Stimulated activated naive CD4-positive, alpha-beta T cell treated with Interleukin-2 at 50 U/mL for 16 hours (primary cell): ENCODE measurements at regions not wholly inside any gene's neighbourhood (a gene's known extent, or its start where the extent isn't known, plus 50 kb on each side); places are given as distances from the start of the nearest gene placed in this dataset.
"Not testable (repeated sequence)": the region's sequence is repeated elsewhere in the genome, so short reads cannot be mapped to it uniquely, and the experiment has no call there.

ENCODE experiments used
- DNase-seq: peaks from one replicate; lab custom pipeline; 2025; lab: John Stamatoyannopoulos, UW

DNA sequence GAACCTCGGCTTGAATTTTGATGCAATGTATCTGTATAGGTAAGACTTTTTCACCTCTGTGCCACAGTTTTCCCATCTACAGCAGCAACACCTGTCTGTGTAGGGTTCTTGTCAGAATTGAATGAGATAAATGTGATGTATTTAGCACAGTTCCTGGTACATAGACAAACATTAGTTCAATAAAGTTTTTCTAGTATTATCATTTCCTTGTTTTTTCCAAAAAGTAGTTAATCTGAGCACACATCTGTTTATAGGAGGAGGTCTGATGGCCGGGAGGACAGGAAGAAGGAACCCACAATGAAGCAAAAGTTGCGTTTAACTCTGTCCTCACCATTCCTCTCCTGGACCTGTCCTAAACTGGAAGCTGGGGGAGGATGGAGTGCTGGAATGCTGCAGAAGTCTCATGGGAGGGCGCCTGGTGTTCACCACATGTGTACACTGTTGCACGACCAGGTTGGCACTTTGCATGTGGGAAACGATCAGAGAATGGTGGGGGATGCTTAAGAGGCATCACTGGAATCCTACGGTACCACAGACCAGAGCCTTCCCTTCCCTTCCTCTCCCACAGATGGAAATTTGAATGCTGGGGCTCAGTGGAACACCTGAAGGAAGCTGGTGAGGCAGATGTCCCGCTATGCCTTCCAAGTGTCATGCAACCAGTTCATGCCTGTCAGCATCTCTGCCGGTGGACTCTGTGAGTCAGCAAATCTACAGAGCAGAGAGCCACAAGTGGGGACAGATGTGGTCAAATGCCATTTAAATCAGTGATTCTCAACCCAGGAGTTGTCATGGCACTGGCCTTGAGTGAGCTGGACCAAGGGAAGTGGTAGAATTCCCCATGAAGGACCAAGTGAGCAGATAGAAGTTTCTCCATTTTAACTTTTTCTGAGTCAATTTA, 315.6 kb downstream of the DLEU7 start:
- DNase-seq = peak; percentile 2

DNA sequence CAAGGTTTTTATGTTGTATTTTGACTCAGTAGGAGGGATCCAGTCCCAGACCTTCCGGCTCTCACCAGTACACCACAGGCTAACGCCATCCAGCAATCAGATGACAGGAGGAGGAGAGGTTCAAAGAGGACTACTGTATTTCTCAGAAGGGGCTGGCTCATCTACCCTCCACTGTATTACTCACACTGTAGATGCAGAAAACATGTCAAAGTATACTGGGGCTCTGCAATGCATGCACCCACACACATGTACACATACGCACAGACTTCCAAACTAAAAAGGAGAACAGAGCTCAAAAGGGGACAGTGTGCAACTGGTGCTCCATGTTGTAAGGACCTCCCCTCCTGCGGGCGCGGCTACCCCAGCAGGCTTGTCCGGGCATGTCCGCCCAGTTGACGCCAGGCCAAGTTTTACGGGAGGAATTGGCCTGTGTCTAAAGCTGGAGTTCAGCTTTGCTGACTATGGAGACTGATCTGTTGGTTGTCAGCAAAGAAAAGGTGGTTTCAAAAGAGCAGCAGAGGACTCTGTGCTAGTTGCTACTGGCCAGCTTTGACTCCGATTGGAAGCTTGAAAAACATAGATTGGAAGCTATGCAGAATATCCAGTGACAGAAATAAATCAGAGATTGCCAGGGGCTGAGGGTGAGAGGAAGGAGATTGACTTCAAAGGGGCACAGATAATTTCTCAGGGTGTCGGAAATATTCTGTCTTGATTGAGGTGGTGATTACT, 314.2 kb downstream of the DLEU7 start:
- peak; percentile 2 for DNase-seq

DNA sequence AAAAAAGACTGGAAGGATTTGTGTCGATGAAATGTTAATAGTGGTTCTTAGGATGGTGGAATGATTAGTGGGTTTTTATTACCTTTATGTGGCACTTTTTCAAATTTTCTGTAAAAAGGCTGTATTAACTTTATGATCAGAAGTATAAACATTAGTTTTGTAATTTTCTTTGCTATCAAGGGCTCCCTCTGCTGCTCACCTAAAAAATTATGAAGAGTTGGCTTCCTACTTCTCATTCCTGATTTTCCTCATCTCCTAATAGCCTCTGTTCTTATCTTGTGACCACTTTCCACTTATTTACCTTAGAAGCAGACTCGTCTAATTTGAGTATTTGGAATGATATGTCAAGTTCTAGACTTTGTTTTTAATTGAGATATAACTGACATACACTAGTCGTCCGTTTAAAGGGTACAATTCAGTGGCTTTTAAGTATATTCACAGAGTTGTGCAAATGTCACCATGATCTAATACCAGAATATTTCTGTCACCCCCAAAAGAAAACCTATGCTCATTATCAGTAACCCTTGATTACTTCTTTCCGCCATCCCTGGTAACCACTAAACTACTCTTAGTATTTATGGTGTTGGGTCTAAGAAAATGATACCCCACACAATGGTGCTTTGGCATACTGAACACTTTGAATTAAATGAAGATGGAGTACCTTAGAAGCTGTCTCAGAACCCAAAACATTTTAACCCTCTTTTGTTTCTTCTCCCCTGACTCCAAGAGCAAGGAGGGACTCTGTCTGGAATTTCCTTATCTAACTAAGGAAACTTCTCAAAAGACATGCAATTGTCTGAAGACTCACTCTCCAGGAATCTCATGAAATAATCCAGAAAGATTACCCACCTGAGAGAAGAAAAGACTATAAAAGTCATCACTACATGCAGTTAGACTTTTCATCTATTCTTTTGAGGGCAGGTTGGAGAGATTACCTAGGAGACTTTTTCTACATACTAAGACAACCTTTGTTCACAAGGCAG, 311.3 kb downstream of the DLEU7 start:
- DNase-seq = no peak

DNA sequence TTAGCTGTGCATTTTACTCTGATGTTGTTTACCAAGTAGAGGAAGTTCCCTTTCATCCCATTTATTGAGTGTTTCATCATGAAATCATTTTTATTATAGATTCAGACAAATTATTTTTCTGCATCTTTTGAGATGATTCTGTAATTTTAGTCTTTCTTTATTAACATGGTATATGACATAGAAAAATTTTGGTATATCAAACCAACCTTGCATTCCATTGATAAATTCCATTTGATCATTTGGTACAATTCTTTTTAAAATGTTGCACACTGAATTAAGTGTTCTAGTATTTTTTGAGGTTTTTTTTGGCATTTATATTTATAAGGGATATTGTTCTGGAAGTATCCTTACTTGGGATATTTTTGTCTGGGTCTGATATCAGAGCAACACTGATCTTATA, 308.4 kb downstream of the DLEU7 start:
- no peak for DNase-seq

DNA sequence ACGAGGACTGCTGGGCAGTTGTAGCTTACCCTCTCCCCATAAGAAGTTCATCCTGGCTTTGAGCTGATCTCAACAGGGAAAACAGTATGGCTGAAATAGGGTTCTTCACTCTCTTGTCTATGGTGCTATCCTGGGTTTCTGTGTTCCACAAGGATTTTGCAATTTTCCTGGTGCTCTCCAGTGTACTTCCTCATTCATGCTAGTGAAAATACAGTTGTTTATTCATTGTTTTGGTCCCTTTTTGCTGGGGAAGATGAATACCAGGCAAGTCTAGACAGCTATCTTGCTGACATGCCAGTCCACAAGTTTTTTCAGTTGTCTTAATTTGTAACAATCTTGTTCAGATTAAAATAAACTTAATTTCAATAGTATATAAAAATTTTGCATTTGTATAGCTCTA, 306.5 kb downstream of the DLEU7 start:
- no peak for DNase-seq

DNA sequence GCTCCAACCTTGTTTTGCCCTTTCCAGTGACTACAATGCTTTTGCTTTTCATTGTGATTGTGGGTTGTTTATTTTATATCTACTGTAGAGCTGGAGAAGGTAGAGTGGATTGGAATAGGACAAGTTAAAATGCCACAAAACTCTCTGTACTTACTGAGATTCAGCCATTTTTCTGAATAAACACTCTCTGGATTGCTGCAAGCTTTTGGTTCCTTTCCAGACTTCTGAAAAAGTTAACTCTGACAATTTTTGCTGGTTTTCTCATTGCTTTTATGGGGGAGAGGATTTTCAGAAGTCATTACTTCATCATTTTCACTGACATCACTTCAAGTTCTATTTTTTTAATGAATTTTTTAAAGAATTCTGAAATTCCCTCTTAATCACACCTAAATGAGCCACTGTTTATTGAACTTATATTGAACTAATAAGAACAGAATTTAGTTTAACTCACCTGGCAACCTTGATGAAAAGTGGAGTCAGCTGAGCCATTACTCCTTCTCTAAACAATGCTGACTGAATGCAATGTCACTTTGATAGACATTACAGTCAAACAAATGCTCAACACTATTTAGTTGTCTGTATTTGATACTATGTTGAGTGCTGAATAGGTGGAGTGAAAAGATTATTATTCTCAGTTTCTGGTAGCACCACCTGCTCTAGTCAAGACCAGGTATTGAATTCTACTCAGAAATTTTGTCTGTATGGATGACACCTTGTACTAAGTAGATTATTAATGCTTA, 303.5 kb downstream of the DLEU7 start:
- DNase-seq = no peak

DNA sequence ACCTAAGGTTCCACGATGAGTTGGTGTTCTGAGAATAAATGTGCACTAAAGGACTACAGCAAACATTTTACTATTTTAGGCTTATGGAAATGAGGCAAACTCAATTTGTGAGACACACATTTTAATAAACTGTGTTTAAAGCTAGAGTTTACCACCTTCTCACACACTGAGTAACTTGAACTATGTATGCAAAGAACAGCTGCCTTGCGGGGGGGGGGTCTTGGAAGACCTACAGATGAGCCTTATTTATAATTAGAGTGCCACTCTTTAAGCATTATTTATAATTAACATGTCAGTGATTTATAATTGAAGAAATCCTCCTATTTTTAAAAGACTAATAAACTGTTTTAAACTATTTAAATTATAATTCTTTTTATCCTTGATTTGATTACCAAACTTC, 300.4 kb downstream of the DLEU7 start:
- no peak for DNase-seq

DNA sequence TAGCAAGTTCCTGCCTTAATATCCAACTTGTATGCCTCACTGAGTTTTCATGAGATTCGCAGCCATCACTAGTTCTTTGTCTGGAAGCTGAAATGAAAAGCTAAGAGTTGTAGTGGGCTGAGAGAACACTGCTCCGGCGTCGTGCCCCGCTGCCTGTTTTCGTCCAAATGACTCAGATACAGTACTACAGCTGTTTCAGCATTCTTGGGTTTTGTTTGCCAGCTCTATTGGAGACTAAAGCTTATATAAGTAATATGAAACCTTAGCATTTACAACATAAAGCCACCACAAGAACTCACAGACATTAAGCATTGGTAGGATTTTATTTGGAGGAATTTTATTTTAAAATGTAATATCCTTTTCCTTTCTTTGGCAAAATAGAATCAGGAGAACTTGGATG, 299.7 kb downstream of the DLEU7 start:
- DNase-seq = no peak

DNA sequence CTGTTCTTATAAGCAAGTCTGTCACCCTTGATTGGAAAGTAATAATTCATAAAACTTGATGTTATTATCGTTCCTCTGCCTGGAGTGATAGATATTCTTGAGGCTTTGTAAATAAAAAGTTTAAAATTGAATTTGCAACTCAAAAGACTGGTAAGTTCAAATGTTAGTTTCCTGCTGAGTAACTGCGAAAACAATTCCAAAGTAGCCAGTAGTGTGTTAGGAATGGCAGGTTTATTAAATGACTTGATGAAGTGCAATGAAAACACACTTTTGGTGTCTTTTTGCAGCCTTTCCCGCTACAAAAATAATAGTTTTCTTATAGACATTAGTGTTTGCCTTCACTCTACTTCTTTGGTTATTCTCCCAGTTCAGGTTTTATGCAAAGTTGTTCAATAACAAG, 299.3 kb downstream of the DLEU7 start:
- DNase-seq = no peak

DNA sequence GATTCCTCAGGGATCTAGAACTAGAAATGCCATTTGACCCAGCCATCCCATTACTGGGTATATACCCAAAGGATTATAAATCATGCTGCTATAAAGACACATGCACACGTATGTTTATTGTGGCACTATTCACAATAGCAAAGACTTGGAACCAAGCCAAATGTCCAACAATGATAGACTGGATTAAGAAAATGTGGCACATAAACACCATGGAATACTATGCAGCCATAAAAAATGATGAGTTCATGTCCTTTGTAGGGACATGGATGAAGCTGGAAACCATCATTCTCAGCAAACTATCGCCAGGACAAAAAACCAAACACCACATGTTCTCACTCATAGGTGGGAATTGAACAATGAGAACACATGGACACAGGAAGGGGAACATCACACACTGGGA, 296.3 kb downstream of the DLEU7 start:
- DNase-seq = not testable (repeated sequence)

DNA sequence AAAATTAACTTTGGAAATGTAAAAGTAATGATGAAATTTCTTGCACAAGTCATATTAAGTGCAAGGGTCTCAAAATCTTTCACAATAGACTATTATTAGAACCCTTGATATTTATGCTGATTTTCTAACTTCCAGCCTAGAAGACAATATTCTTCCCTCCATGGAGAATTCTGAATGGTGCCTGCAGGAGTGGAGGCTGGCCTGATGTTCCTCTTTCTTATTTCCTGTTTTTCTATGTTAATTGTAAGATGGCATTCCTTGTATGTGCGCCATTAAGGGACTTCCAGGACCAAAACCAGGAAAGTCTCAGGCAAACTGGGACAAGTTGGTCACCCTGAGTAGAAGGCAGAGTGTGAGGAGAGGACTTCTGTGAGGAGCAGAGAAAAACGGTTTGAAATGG, 294.9 kb downstream of the DLEU7 start:
- no peak for DNase-seq

DNA sequence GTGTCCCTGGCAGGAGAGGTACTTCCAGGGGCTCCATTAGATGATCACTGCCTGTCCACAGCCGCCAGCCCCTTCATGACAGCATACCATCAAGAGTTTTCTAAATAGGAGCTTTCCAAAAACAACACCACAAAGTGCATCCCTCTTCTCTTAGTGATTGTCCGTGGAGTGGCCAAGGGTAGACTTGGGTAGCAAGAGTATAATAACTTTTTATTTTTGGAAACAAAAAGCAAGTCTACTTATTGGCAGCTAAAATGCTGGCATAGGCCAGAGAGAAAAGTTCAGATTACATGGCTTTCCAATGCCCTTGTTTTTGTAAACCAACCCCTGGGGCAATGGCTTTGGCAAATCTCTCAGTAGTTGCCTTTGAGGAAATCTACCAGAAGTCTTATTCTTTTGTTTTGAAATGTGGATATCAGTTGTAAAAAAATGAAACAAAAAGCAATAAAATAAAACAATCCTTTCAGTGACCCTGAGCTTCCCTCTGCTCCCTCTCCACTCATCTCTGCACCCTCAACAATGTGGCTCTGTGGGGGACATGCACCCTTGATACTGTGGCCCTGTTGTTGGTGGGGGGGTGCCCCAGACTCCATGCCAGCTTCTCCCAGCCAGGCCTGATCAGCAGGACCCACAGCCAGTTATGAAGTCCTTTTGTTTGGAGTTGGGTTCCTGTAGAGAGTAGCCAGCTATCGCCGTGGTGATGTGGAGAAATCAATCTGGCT, 294.1 kb downstream of the DLEU7 start:
- DNase-seq = no peak

DNA sequence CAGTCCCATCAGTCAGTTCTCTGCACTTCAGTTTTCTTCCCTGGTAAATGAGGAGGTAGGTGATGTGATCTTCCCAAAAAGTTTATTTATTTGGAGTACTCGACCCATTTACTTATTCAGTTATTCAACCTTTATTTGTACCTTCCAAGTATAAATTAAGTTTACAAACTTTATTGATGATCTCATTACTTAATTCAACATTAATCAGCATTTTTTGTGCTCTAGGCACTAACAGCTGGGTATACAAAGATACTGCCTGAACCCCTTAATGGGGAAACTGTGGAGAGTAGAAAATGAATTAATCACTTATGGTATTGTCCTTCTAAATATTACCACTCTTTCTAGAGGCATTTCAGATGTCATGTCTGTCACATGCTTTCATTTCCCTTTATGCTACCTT, 293.3 kb downstream of the DLEU7 start:
- no peak for DNase-seq

DNA sequence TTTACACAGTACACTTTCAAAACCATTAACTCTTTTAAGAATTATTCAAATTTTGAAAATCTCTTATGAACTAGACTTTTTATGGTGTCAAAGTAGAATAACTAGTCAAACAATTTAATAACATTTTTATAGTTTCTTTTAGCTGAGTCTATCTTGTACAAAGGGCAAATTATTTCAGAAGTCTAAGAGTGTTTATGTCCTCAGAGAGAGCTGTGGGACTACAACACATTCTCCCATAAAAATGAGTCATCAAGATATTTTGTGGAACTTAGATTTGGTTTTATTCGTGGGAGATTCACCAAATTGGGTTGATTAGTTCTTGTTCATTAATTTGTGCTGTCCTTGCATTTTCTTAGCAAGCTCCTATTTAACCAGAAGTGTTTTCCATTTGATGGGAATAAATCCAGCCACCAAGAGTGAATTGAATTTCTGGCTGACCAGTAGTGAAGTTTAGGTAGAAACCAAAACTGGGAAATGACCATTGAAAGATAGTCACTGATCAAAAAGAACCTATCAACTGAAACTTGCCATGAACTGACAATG, 291.0 kb downstream of the DLEU7 start:
- no peak for DNase-seq

DNA sequence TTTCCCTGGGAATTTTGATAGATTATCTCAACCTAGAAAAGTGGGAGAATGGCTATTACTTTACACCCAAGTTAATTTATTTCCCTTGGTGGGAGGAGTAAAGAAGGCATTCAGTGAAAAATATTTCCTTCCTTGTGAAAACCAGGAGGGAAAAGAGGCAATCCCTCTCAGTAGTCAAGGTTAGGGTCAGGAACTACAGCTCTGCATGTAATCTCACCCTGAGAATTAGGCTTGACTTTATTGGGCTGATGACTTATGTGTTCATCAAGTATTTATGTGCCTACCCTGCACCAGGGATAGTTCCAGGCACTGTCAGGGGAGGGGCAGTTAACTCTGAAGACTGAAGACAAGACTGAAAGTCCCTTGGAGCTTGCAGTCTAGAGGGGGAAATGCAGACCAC, 281.8 kb downstream of the DLEU7 start:
- DNase-seq = no peak

DNA sequence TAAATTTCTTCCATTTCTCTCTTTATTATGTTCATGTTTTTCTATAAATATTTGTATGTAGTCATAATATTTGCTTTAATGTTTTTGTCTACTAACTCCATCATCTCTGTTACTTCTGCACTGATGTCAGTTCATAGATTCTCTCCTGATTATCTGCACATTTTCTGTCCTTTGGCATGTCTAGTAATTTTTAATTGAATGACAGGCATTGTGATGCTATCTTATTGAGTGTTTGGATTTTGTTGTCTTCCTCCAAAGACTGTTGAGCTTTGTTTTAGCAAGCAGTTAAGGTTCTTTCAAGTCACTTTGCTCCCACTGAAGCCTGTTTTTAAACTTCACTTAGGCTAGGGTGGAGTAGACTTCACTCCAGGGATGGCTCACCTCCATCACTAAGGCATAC, 276.8 kb downstream of the DLEU7 start:
- no peak for DNase-seq

DNA sequence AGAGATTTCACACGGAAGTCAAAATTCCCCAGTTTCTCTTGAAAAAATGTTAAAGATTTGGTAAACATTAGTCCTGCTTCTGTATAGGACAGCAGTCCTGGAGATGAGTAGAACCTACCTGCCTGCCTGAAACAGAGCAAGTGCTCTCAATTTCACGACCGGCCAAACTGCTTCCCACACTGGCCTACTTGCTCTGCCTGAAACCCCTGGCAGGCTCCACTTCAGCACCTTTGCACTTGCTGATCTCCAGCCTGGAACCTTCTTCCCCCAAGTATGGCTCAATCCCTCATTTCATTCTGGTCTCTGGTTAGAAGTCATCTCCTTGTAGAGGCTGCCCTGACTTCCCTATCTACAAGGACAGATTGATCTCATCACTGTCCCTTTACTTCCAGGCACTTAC, 271.4 kb downstream of the DLEU7 start:
- DNase-seq = no peak

DNA sequence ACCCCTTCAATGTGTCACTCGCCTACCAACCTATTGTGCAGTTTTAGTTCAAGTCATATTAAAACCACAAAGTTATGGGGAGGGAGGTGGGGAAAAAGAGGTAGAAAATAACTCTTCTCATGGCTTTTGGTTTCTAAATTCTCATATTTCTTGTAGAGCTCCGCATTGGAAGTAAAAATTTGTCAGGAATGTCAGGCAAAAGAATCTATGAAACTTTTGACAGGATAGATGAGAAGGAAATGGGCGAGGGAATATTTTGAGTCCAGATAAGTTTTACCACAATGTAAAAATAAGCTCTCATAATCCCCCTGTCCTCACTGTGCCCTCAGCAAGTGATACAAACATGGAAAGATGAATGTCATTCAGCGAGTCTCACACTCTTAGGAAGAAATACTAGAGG, 270.4 kb downstream of the DLEU7 start:
- DNase-seq = no peak

DNA sequence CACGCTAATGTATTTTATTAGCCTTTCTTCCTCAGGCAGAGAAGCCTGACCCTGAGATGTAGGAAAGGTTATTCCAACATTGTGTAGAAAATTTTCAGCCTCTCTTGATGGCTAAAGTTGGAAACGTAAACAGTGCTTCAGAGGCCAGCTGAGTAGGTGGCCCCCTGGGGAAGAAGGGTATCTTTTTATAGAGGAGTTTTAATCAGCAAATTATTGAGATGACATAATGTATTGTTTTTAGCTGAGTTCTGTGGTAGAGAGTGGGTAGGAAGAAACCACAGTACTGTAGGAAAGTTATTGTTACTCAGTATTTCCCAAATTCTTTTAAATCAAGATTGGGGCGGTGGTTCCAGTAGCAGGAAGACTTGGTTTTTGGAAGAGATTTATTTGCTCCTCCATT, 268.8 kb downstream of the DLEU7 start:
- DNase-seq = no peak

DNA sequence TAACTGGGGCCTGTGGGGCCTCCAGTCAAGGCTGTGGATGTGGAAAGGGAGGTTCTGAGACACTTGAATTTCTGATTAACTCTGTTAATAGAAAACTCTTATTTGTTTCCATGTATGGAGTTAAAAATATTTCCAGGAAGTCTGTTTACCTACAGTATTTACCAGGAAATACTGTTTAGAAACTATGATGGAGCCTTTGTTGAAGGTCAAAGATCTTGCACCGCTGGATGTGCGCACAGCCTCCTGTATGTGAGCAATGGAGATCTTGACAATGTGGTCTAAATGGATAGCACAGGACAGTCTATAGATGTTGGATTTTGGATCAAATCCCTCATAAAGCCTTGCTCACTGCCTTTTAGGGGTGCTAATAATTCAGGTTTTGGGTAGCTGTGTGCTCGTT, 268.4 kb downstream of the DLEU7 start:
- no peak for DNase-seq

DNA sequence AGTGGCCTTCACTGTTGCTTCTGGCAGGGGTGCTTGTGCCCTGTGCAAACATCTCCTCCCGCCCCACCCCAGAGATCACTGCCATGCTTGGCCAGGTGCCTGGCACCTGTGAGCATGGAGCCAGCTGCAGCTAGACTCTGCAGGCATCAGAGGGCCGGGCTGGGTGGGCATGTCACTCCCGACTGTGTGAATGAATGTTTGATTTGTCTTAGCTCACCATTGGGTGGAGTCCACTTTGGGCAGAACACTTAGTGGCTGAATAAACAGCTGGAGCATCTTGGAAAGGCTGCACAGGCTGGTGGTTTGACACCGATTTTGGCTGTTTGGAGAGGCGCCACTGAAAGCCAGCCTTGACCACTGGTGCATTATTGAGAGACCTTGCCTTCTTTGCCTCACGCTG, 267.3 kb downstream of the DLEU7 start:
- no peak for DNase-seq
